ENCODE measurements at regions not wholly inside any gene's neighbourhood (a gene's known extent, or its start where the extent isn't known, plus 50 kb on each side); places are given as distances from the start of the nearest gene placed in this dataset.
"Not testable (repeated sequence)": the region's sequence is repeated elsewhere in the genome, so short reads cannot be mapped to it uniquely, and the experiment has no call there.

GRCh38 chr4:66266554-66266953 is 596.3 kb upstream of the EPHA5 start:
- TF ChIP-seq EZH2 (IDR thresholded peaks at IDR 0.05; ENCODE audit: insufficient read depth, poor library complexity, severe bottlenecking); EZH2phosphoT487 (IDR thresholded peaks at IDR 0.05; ENCODE audit: insufficient read depth, low read depth): not testable (repeated sequence)

Measured in GM23248 (cell line).